GM18861 (cell line): ENCODE measurements at regions not wholly inside any gene's neighbourhood (a gene's known extent, or its start where the extent isn't known, plus 50 kb on each side); places are given as distances from the start of the nearest gene placed in this dataset.

Experiments used
- ATAC-seq: cut with Tn5 transposase; IDR thresholded peaks from one replicate; pipeline ENCODE4 v1.9.1; 2021; ENCODE audit not compliant: unreplicated experiment

DNA sequence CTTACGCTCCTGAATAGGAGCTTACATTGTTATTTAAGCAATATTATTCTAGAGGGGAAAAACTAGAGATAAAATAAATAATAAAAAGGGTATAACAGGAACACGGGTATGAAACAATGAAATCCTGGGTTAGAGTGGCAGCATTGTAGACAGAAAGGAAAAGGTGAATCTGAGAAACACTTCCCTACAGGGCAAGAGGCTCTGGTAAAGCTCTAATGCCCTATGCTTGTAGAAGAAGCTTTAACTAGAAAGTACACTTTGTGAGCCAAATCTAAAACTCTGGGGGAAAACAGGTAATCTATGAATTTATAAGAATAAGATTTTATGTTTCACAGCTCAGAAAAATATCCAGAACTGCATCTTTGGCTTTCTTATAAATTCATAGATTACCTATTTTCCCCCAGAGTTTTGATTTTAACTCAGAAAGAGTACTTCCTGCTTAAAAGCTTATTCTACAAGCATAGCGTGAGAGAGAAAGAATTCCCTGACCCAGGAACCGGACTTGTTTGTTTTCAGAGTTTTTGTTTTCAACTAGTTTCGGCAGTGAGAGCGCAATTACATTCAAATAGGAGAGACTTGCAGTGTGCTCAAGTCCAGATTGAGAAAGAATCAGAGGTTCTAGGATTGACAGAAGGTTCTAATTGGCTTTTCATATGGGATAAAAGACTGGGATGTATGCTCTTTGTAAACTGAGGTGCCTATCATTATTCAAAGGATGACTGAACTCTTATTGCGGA, 651.0 kb upstream of the RORB start:
- ATAC-seq = no peak

DNA sequence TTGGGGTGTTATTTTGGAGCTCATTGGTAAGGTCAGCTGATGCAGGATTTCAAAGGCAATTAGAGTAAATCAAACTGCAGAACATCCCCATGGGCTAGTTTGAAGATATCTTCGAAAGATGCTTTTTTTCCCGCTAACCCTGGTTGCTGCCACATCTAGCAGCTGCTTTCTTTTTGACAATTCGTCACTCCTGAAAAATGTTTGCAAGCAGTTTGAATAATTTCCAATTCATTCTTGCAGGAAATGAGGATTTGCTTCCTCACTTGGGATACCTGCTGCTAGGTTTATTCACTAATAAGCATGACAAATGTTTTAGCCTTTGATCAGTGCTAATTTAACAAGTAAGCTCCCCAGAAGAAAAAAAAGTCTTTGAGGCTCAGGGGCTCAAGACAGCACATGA, 649.6 kb upstream of the RORB start:
- no peak for ATAC-seq

DNA sequence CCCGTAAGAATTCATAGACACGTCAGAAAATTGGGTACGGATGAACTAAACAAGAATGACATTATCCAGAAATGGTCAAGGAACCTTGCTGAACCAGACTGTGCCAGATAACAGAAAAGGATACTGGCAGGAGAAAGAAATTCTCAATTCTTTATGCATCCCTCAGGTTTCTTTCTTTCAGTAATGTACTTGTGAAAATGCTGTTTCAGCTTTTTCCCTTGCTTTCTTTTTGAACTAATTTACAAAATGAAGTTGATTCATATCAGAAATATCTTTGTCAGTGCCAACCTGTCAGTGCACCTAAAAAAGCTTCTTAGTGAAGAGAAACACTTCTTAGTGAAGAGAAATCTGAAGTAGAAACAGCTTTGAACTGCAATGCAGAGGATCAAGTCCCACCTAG, 643.6 kb upstream of the RORB start:
- ATAC-seq = no peak

DNA sequence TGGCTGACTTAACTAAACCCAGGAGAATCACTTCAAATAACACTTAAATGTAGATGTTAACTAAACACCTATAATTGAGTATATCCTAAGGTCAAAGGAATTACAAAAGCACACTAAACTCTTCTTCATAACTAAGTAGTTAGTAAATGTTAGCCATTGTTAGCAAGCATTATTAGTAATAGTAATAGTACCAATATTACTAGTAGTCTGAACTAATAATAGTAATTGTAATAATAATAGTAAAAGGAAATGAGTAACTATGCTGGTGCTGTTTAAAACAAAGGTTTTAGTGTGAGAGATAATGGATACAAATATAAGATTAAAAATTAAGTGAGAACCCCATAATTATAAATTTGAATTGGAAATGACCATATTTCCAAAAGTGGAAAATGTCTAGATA, 641.9 kb upstream of the RORB start:
- no peak for ATAC-seq

DNA sequence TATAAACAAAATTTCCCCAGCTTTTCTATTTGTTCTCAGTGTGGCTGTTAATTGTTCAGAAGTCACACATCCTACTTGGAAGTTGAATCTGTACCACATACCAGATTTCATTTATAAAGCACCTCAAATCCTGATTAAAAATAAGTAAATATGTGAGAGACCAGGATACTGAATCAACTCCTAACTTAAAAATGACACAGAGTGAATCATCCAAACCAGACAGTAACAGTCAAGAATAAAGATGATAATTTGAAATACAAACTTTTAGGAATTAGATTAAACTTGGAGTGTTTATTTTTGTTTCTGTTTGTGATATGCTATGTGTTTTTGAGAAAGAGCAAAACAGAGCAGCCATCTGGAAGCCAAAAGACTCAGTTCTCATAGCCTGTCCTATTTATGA, 633.2 kb upstream of the RORB start:
- ATAC-seq = no peak

DNA sequence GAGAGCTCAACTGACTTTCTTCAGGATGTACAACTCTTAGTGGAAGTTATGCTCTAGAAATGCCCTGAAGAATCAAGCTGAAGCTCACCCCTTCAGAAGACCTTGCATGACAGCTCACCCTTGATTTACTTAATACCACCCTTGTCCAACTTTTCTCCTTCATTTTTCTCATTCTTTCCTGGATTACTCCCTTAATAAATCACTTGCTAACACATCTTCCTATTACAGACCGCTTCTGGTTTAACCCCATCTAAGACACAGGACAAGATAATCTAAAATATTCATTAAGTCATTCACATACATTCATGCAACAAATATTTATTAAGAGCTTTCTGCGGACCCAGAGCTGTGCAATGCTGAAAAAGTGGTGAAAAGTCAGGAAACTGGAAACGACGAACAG, 630.7 kb upstream of the RORB start:
- no peak for ATAC-seq

DNA sequence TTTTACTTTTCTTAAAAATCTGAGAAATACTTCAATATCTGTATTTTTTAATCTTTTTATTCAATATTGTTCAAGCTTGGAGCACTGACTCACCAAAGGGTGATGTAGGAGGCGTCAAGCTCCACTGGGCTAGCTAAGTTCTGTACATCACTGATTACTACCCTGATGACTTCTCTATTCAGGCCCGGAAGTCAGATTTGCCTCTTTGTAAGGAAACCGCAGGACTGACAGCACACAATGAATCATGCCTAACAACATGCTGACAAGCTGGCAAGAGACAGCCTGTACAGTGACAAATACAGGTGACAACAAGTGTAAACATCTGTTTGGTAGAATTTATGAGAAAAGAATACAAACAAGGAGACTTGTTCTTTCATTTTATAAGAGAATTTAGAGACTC, 627.9 kb upstream of the RORB start:
- ATAC-seq = peak; percentile 100

DNA sequence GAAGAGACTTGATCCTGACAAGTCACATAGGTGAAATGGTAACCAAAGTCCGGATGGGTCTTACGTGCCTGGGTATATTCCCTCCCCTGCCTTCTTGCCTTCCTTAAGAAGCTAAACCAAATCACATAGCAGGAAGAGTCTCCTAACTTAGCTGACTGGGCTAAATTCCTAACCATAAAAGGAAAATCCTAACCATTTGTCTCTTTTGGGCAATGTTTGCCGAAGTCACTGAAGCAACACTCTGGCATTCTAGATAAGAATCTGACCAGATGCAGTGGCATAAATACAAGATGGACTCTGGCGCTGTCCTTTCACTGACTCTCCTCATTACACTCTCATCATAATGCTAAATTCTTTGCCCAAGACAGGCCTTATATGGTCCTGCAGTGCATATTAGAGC, 625.5 kb upstream of the RORB start:
- ATAC-seq = no peak

DNA sequence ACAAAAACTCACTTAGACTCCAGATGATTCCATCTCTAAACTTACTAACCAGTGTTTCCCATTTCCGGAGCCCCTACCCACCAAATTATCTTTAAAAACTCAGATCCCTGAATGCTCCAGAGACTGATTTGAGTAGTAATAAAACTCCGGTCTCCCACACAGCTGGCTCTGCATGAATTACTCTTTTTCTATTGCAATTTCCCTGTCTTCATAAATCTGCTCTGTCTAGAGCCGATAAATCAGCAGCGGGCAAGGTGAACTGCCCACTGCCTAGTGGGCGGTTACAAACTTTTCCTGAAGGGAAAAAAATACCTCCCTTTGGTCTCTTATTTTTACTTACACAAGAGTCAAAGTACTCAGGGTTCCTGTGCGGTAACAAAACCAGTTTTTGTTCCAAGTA, 624.4 kb upstream of the RORB start:
- ATAC-seq = no peak

DNA sequence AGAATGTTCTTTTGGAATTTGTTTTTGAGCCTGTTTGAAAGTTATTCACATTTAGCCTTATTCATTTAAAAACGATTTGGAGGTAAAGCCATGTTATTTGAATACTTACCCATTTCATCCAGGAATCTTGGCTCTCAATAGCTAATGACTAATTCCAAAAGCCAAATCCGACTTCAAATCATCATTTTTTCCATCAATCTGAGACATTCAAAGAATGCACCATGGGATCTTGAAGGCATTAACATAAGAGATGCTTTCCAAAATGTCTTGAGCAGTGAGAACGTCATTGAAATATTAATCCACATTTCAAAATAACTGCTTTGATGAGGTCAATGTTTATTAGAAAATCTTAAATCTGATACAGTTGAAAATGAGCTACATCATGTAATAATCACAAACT, 617.0 kb upstream of the RORB start:
- ATAC-seq = no peak

DNA sequence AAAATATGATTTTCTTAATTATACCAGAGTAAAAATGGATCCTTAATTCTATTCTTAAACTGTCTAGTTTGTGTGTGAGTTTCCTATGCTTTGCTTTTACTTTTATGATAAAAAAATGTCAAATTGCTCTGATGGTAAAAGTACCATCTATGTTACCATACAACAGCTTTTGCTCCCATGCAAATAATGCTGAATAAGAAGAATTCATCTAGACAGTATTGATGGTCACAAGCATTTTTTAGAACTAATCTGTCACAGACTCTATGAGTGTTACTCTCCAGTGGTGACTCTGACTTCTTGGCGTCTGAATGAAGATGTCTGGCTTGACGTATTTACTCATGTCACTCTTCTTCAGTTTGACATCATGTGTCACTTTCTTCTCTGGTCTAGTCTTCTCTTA, 608.1 kb upstream of the RORB start:
- ATAC-seq = no peak

DNA sequence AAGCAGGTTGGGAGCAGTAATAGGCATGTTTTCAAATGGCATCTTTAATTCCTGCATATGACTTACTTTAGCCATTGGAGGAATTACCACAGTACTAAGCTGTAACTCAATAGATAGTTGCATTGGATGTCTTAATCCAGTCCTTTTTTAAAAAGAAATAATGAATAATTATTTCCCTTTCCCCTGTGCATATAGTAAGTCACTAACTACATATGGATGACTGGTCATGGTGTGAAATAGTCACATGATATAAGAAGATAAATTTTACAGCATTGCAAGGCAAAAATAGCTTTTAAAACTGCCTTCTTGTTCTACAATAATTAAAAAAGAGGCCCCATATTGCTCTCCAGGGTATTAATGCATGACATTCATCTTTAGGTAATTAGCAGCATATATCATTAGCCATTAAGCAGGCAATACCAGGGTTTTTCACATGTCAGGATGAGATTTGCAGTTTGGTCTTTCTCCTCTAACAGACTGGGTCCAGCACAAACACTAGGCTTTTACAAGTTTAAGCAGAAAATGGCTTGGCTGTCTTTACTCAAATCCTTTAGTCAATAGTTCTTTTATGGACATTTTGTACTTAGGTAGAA, 606.4 kb upstream of the RORB start:
- no peak for ATAC-seq

DNA sequence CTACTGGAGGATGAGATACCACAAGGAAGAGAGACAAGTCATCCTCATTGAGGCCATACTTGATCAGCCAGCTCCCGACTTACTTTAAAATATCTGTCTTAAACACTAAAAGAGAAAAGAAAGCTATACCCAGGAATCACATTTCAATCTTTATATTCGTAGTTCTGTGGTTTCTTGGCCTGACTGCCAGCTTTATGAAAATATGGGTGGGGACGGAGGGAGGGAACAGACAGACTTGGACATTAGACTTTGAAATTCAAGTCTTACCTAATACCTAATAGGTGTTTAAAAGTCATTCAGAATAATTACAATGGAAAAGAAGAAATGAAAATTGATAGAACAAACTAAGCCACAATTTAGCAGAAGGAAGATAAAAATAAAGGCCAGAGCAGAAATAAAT, 604.8 kb upstream of the RORB start:
- ATAC-seq = no peak

DNA sequence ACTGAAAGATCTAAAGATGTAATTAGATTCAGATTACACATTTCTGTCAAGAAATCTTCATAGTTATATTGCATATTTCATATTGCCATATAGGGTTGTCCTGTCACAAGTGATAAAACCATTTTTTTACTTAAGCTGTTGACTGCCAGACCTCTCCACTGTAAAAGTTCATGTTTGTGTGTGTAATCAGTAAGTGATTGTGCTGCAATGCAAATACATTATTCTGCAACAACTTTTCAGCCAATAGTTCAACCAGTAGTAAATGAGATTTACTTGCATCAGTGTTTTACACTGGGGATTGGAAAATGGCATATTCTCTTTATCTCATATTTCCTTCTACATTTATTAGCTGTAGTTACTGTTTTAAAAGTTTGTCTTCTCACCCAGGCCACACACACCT, 603.9 kb upstream of the RORB start:
- no peak for ATAC-seq

DNA sequence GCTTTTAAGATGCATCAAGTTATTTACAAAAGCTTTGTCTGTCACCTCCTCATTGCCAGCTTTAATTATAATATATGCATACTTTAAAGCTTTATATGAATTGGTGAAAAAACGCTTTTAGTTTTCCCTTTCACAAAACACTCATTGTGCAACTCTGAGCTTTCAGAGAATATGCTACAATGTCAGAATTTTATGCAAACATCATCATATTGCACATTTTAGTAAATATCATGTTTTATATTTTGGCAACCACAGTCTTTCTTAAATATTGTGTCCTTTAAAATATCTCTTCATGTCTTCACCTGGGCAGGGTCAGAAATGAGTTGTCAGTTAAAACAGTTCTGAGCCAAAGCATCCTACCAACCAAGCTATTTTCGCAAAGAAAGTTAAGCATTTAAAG, 601.1 kb upstream of the RORB start:
- no peak for ATAC-seq

DNA sequence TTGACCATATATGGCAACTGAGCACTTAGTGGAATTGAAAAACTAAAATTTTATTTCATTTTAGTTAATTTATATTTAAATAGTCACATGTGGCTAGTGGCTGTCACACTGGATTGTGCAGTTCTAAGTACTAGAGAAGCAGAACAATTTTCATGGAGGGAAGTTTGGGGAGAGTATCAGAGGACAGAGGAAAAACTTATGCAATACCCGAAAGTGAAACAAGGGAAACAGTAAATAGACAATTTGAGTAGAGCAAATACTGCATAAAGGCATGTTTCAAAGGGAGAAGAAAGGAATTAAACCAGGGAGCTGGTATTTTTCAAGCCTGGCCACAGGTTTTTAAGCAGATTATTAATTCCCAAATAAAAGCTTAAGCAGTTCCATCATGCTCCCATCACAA, 590.5 kb upstream of the RORB start:
- ATAC-seq = no peak

DNA sequence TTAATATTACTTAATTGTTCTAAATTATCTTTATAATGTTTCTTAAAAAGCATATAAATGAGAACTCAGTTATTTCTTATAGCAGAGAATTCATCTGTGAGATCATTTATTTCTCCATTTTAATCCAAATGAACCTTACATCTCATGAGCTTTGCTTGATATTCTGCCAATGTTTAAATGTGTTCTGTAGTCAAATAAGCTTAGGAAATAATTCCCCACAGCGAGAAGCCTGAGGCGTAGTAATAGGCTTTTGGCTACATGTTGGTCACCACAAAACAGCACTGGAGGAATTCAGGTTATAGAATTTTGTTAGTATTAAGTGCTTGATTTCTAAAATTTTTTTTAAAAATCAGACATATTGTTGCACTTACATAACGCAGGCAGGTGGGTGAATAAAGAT, 585.3 kb upstream of the RORB start:
- no peak for ATAC-seq

DNA sequence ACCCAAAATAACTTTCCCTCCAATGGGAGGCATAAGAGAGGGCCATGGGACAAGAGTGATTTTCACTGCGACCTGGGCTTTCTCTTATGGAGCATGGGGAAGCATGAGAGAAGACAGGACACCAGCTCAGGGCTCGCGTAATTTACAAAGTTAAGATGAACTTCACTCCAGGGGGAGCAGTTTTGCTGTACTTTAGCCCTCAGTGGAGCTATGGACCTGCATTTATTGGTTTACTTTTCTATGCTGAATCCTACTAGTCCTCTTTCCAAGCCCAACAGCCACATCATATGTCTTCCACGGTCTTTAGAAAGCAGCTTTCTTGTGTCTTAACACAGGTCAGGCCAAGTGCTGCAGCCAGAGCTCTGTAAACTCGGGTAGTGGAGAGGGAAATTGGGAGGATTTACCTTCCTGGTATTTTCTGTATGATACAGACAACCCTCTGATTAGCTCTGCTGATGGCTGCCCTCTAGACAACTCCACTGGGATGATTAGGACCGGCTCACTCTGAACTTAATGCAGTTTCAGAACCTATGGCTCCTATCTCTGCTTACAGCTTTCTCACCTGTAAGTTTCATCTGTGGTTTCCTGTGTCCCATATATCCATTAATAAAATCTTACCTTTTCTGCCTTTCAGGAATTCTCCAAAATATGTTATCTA, 581.0 kb upstream of the RORB start:
- ATAC-seq = no peak

DNA sequence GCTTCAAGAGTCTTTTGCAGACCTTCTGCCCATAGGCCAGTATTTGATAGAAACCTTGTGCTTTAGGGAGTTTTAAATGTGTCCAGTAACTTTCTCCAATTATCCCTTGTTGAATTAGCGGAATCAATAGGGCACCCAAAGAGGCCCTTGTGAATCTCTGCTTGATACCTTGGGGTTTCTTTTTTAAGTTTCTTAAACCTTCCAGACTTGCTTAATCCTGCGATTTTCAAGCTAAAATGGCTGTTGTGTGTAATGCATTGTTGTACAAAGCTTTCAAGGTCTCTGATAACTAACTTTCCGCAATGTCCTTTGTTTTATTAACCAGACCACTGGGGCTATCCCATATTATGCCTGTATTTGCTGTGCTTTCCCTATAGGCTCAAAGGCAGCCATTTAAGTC, 577.4 kb upstream of the RORB start:
- no peak for ATAC-seq

DNA sequence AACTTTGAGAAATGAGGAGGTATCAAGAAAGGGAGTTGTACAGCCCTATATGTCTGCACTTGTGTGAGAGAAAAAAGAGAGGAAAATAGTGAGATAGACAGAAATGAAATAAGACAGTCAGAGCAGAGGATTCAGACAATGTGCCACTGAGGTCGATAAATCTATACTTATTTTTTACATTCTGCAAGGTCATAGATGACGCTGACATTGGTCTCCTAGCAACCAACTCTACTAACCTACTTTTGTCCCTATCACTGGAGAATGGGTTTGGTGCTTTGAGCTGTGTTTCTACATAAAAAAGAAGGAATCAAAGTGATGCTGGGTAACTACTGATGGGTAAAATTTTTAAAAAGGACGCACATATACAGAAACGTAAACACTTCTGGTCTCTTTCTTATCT, 573.3 kb upstream of the RORB start:
- no peak for ATAC-seq

DNA sequence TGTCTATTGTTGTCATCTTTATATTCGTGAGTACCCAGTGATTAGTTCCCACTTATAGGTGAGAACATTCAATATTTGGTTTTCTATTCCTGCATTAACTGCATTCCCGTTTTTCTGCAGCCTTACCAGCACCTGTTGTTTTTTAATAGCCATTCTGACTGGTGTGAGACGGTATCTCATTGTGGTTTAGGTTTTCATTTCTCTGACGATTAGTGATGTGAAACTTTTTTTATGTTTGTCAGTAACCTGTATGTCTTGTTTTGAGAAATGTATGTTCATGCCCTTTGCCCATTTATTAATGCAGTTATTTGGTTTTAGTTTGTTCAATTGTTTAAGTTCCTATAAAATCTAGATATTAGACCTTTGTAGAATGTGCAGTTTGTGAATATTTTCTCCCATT, 546.0 kb upstream of the RORB start:
- no peak for ATAC-seq

DNA sequence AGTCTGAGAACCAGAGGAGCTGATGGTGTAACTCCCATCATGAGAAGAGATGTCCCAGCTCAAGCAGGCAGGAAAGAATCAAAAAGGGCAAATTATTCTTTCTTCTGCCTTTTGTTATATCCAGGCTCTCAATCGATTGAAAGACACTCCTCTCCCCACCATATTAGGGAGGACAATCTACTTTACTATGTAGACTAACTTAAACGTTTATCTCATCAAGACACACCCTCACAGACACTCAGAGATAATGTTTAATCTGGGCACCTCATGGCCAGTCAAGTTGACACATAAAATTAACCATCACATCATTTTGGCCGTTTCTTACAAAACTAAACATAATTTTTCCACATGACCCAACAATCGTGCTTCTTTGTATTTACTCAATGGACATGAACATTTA, 534.3 kb upstream of the RORB start:
- ATAC-seq = no peak

DNA sequence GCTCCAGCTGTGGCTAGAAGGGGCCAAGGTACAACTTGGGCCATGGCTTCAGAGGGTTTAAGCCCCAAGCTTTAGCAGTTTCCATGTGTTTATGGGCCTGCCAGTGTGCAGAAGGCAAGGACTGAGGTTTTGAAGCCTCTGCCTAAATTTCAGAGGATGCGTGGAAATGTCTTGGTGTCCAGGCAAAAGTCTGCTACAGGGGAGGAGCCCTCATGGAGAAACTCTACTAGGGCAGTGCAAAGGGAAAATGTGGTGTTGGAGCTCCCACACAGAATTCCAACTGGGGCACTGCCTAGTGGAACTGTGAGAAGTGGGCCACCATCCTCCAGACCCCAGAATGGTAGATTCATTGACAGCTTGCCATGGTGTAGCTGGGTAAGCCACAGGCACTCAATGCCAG, 527.2 kb upstream of the RORB start:
- no peak for ATAC-seq
